Stimulated activated CD4-positive, alpha-beta T cell treated with anti-CD3 and anti-CD28 coated beads, Interleukin-4, amount 100 ng/mL, for 24 hours (primary cell): ENCODE measurements at regions not wholly inside any gene's neighbourhood (a gene's known extent, or its start where the extent isn't known, plus 50 kb on each side); places are given as distances from the start of the nearest gene placed in this dataset.

Experiments used
- DNase-seq: peaks from one replicate; pipeline ENCODE4 v3.0.0-alpha.2; 2020

DNA sequence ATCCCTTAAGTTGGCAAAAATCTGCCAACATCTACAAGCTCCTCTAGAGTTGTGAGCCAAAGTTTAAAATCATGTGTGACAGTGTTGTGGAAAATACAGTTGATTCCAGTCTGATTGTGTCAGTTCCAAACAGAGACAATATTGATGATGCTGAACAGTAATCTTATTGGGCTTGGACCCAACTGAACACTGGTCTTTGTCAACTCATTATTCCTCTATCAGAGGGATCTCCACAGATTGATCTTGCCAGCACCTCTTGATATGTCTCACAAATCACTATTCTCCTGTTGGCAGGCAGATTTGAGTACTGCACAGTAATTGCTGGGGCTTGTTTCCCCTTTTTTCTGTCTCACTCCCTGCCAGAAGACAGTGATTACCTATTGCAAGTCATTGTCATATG, 326.6 kb upstream of the DPH6 start:
- no peak for DNase-seq

DNA sequence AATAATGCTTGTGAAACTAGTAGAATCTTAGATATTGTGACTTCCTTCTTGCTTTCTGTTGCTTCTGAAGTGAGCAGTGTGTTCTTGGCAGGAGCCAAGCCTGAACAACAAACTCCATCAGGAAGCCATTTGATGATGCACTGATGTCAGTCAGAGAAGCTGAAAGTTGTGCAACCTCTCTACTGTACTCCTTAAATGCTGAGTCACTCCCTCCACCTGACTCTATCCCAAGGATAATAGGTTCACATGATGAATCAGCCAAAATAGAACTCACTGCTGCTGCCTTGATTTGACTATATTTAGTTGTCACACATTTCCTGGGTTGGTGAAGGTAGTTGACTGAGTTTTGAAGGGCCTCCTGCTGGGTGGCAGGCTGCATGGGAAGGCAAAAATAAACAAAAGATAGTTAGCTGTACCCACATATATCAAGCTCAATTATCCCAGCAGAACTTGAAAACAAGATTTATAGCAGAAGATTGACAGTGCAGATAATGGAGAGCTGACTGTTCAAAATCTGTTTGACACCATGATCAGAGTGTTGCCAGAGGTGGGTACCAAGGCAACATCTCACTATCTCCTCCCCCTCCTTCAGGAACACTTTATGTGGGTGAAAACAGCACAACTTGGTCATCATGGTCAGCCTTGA, 328.4 kb upstream of the DPH6 start:
- DNase-seq: no peak

DNA sequence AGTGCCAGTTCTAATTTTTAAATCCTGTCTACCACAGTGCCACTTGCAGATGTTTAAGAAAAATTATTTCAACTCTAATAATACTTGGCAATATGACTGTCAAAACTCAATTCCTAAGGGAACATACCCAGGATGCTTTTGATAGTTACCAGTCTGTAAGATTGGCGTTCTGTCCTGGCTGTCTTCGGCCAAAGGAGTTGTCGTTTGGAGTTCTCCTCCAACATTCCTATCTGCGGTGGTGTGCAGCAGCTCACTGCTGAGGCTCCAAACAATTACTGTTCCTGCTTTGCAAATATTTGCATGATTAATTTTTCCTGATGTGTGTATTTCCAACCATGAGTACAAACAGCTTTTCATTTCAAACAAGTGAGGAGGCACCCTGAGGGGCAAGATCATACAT, 330.8 kb upstream of the DPH6 start:
- DNase-seq: no peak

DNA sequence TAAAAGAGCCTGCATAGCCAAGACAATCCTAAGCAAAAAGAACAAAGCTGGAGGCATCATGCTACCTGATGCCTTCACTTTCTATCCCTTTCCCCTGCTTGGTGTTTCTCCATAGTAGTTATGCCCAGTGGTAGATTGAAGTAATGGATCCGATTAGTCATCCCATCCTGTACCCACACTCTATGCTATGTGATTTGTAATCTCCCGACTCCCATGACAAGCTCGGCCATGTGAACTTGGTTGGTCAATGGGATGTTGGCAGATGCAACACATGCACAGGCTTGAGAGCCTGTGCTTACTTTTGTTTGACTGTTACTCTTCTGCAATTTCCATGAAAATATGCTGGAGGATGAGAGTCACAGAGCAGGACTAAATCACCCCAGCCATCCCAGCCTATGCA, 334.9 kb upstream of the DPH6 start:
- no peak for DNase-seq

DNA sequence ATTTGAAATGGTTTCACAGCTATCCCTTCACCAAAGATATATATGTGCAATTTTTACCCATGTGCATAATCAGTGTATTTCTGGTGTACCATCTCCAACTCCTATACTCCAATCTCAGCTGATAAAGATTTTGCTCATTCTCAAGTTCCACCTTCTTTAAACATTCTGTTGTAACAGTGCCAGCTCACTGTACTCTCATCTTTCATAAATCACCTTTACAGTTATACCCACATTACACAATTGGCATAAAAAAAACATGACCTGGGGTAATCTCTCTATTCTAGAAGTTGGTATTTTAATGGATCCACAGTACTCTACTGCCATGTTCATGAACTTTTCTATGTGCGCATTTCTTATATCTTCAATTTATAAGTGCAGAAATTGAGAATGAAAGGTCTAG, 339.9 kb upstream of the DPH6 start:
- no peak for DNase-seq

DNA sequence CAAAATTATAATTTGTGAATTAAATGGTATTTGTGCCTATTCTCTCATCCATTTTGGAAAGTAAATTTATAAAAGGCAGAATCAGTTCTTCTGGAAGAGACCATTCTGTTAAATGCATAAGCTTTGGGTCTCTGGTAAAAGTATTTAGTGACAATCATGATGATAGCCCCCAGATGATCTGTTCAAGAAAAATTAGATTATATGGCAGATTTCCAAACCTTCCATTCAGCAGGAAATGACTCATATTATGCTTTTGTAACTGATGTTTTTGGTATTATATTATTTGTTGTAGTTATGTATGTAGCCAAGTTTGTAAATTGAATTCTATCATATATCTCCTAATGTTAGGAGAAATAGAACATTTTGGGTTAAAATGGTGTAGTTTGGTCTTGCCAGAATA, 340.8 kb upstream of the DPH6 start:
- DNase-seq: no peak

DNA sequence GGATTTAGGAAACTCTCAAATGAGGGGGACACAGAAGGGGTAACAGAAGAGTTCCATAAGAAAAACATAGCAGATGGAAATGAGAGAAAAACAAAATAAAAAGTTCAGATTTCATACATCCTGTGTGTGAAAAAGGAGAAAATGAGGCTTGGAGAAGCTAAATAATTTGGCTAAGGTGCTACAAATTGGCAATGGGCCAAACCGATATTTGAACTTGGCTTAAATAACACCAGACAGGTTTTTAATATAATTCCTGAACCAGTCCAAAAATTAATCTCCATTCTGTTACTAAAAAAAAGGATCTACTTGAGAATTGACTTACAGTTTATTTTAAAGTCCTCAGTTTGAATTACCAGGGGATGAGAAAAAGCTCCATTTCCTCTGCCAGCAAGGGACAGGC, 342.9 kb upstream of the DPH6 start:
- no peak for DNase-seq

DNA sequence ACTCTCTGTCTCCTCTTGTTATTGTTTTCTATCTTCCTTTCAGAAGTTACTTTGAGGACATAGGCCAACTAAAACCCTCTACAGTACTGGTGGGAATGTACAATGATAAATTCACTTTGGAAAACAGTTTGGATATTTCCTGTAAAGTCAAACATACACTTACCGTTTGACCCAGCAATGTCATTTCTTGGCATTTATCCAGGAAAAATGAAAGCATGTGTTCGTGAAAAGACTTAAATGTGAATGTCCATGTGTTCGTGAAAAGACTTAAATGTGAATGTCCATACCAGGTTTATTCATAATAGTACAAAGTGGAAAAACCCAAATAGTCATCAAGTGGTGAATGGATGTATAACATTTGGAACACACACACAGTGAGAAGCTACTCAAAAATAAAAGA, 361.5 kb upstream of the DPH6 start:
- no peak for DNase-seq

DNA sequence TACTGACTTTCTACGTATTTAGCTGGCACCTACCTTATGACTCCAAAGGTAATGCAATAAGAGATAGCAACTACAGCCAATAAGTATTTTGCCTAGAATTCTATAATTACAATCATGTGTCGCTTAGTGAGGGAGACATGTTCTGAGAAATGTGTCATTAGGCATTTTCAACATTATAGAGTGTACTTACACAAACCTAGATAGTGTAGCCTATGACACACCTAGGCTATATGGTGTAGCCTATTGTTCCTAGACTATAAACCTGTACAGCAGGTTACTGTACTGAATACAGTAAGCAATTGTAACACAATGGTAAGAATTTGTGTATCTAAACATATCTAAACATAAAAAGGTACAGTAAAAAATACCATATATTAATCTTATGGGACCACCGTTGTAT, 363.4 kb upstream of the DPH6 start:
- no peak for DNase-seq

DNA sequence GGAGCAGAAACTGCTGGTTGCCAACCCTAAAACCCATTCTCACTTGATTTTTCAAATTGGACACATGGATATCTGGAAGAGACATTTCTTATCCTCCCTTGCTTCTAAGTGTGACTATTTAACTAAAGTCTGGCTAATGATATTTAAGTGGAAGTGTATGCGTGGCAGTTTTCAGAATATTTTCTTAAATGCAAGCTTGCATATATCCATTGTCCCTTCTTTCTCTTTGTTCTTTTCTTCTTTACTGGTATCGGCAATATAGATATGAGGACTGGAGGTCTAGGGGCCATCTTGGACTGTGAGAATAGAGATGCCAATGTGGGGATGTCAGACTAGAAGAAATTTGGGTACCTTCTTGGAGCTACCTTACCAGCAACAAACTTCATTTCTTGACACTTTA, 364.3 kb upstream of the DPH6 start:
- no peak for DNase-seq

DNA sequence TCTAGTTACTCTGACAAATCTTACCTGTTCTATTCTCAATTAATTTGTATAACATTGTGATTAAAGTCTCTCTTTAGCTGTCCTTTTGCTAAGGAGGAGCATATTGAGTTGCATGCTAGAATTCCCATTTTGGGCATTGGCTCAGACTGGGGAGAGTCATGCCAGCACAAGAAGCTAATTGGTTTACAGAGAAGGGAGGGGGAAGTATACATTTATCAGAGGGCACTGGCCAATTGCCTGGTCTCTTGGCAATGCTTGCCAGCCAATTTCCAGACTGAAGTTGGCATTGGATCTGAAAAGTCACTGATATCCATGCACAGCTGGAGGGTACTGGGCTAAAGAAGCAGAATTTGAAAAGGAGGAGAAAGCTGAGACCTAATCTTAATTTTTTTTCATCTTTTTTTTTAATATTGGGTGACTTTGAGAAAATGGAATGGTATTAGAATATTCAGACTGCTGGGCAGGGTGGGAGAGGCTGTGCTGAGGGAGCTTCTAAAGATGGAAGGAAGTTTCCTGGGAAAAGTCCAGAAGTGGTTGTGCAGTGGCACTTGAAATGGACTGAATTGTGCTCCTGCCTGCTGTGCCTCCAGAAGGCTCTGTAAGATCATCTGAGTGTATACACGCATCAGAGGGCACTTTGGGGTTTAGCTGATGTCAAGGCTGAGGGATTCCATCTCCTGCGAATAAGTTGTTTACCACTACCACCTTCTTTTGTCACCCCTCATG, 365.2 kb upstream of the DPH6 start:
- no peak for DNase-seq

DNA sequence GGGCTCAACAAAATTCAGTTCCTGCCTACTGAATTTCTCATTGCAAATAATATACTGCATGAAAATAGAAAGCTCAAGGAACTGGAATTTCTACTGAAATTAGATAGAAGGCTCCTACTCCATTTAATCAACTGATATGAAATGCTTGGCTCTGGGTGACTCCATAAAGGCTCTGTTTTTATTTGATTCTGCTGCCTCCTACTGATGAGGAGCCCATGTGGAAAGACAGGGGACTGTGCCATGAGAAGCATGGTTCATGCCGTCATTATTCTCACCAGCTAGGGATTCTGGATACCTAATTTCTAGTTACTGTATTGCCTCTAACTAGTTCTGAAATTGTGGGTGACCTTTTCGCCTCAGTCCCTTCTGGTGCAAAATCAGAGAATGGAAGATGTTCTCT, 366.2 kb upstream of the DPH6 start:
- DNase-seq: no peak

DNA sequence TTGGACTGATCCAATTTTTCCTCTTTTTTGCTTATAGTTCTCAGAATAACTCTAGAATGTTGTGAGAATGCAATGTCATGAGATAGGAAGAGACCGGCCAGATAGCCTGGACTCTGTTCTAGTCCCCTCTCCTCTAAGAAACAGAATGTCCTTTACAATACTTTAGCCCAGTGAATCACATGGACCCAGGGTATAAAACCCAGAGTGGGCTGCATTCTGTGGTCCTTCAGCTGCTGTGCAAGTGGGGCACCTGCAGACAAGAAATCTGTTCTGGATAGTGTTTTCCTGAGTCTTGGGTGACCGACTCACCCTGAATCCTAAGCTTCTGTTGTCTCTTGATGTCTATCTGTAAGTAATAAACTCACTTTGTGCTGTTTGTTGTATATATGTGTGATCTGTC, 368.6 kb upstream of the DPH6 start:
- no peak for DNase-seq

DNA sequence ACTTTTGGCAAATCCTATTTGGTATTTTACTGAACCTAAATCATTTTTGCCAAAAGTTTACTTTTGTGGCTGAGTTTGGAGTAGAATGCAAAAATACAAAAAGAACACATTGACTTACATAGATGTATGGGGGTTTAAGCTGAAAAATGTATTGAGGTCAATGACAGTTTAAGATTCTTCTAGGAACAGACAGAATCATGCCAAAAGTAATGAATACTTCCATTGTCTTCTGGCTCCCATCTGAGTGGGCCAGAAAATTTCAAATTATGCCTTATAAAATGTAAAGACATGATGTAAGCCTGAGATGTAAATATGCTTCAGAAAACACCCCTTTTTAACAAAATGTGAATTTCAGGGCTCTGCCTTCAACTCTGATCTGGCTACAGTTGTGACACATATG, 375.1 kb upstream of the DPH6 start:
- DNase-seq: no peak

DNA sequence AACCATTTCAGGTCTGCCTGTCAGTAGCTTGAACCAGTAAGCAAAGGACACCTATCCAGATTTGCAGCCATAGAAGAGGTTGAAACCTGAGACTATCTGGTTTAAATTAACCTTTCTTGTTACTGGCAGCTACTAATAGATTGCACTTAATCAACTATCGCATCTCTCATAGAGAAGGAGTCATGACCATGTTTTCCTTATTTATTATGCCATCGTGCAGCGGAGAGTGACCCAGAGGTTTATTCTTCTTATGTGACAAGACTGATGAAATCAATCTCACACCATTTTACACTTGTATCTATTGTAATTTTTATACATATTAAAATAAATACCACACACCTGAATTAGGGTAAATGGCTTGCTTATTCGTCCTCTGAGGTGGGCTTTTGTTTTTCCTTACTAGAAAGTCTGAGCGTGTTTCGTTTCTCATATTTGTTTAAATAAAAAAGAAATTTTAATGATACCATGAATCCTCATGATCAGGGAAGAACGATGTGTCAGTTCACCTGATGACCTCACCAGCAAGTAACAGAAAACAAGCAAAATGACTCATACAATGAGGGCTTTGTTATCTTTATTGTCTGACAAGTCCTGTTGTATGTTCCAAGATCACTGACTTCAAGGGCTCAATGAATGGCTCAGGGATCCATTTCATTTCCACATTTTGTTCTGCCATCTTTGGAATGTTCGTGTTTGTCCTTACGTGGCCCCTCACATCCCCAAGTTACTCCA, 379.5 kb upstream of the DPH6 start:
- DNase-seq: no peak

DNA sequence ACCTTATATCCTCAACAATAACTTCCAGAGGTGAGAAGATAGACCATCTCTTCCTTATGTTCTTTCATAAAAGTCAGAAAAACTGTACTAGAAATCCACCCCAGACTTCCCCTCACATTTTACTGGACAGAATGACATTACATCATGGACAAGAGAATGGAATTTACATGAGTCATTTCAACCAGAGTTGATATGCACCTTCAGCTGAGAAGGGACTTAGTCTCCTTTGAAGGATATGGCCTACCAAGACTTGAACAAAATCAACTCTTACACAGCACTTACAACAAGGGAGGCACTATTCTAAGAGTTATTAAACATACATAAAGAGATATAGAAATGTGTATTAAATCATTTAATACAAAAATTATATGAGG, 380.0 kb upstream of the DPH6 start:
- DNase-seq: no peak

DNA sequence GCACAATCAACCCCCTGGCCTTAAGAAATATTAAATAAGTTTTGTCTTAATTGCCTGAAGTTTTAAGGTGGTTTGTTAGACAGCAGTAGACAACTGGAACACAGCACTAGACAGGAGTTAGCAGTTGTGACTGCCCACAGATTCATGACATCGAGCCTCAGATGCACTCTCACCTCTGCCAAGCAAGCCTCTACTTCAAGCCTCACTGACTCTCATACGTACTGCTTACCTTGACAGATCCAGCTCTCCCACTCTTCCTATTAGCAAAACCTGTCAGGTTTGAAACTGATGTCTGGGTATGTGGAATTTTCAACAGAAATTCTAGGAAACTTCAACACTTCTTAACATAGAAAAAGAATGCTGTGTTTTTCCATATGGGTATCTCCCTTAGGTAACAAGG, 382.9 kb upstream of the DPH6 start:
- no peak for DNase-seq

DNA sequence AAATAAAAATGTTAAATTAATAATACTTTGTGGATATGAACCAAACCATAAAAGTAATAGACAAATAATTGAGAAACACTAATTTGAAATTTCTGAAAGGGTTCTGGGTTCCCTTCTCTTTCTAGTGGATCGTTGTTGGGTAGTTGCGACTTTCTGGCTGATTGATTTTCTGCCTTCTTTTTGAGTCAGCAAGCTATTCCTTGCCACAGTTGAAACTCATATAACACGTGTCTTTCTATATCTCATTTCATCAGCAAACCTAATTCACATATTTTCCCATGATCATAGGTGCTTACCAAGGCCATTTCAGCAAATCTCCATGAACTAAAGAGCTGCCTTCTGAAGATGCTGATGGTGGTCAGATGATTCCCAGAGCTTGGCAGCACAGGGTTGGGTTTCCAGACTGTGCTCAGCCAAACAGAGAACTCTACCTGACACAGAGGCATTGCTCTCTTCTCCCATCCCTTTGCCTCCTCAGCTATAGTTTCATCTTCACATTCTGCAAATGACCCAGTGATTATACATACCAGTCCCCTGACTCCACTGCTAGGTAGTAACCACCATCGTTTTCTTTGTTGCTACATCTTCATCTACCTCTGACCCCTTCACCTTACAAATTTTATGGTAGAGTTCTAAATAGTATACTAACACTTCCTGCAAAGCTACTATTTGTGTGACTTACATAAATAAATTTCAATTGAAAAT, 383.9 kb upstream of the DPH6 start:
- DNase-seq: no peak

DNA sequence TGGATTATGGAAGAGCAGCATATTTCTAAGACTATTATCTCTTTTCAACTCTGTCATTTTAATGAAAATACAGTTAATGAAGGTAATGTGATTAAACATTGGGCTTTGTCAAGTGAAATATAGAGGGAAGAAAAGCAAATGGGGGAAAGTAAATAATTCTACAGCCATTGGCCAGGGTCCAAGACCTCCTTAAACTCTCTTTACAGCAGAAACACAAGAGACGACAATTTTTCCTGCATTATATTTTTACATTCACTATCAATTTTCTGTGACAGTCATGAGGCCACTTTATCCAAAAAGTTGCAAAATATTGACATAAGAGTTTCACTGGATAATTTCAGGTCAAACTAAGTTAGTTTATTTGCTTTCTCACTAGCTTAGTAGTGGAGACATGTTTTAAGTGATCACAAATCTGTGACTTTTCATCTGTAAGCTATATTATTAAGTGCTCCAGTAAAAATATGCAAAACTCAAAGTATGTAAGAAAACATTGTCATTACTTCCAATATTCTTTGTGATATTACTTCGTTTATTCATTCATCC, 385.9 kb upstream of the DPH6 start:
- no peak for DNase-seq

DNA sequence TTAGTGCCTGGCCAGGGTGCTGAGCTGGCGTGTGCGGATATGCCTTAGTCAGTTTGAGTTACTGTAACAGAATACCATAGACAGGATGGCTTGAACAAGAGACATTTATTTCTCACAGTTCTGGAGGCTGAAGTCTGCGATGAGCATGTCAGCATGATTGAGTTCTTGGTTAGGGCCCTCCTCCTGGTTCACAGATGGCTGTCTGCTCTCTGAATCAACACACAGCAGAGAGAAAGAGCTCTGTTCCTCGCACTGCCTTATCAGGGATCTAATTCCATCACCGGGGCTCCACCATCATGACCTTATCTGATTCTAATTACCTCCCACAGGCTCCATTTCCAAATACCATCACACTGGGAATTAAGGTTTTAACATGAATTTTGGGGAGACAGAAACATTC, 386.6 kb upstream of the DPH6 start:
- no peak for DNase-seq

DNA sequence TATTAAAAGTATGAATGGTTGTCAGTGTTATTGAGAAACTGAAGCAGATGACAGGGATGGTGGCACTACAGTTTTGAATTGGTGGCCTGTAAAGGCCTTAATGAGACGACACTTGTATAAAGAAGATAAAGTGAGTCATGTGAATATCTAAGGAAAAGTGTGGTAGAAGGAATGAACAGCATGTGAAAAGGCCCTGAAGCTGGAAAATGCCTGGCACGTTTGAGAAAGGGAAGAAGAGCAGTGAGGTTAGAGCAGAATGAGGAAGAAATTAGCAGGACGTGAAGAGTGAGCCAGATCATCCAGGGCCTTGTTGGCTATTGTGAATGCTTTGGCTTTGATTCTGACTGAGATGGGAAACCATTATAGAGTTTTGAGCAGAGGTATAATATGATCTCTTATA, 387.6 kb upstream of the DPH6 start:
- DNase-seq: no peak

DNA sequence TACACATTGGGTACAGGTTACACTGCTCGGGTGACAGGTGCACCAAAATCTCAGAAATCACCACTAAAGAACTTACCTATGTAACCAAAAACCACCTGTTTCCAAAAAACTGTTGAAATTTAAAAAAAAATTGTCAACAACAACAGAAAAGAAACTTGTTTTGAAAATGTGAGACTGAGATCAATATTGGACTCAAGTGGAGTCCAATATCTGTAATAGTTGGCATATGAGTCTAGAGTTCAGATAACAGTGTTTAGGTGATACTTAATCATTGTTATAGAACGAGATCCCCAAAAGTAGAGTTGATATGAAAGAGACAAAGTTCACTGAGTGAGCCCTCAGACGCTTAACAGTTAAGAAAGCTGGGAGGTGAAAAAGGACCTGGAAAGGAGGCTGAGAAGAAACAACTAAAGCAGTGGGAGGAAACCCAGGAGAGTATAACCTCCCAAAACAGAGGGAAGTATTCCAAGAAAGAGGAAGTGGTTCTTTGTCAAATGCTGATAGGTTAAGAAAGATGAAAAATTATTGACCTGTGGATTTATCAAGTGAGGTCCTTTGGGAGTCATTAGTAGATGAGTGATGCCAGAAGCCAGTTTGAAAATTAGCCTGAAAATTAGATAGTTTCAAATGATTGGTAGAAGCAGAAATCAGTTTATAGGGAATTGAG, 388.6 kb upstream of the DPH6 start:
- no peak for DNase-seq

DNA sequence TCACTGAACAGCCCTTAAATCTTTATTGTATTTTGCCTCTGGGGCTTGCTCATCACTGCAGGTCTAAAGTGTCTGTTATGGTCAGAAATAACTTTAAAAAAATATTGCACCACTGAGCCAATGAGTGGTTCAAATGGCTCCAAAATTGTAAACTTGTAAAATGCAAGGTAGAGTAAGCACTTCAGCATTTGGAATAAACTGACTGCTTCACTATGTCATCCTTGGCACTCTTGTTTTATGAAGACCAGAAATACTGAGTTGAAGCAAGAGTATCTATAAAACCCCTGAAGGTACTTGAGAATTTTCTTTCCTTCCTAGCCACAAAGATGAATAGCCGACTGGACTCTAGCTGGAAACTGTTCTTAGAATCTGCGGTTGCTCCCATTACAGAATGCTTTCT, 390.3 kb upstream of the DPH6 start:
- no peak for DNase-seq
